H1 (cell line): ENCODE measurements at regions not wholly inside any gene's neighbourhood (a gene's known extent, or its start where the extent isn't known, plus 50 kb on each side); places are given as distances from the start of the nearest gene placed in this dataset.

Experiments used
- CTCF ChIA-PET: fragments of 300-600 bp; sonication (Branson Sonifier 250); formaldehyde crosslinking; loops from one replicate; lab custom pipeline; 2021; ENCODE audit not compliant: partially characterized antibody; lab: Charles Lee
- POLR2A ChIA-PET: fragments of 300-600 bp; sonication (Branson Sonifier 250); formaldehyde crosslinking; loops from one replicate; lab custom pipeline; 2021; ENCODE audit warnings: inconsistent platforms; ENCODE audit not compliant: partially characterized antibody; lab: Charles Lee
- DNase-seq, 2 experiments: peaks; one replicate each; pipeline versions ENCODE4 v3.0.0 to v3.0.0-alpha.2; 2010 to 2022; ENCODE audit warnings: low spot score in 2 of 2, low read depth in 1 of 2, mixed read lengths in 1 of 2
- FAIRE-seq: peaks from 2 replicates; lab custom pipeline; 2011; peaks lifted over from hg19 to GRCh38; lab: Jason Lieb, UNC
- H2AFZ ChIP-seq: 2 replicates; pipeline ENCODE4 v1.8.1; 2012; ENCODE audit warnings: low read length, inconsistent platforms
- H2AK5ac ChIP-seq: 2 replicates; pipeline ENCODE4 v1.6.1; 2013; ENCODE audit warnings: low read depth, low read length
- H2BK120ac ChIP-seq: replicated peaks from 2 replicates; pipeline ENCODE3; 2013; ENCODE audit warnings: low read depth, low read length, inconsistent platforms
- H2BK12ac ChIP-seq: 2 replicates; pipeline ENCODE4 v1.6.1; 2013; ENCODE audit warnings: low read depth, low read length
- H2BK15ac ChIP-seq: 2 replicates; pipeline ENCODE4 v1.6.1; 2013; ENCODE audit warnings: low read length
- H2BK20ac ChIP-seq: 2 replicates; pipeline ENCODE4 v1.6.1; 2013; ENCODE audit warnings: low read length
- H2BK5ac ChIP-seq: 2 replicates; pipeline ENCODE4 v1.6.1; 2013; ENCODE audit warnings: low read depth, low read length
- H3K14ac ChIP-seq: 2 replicates; pipeline ENCODE4 v1.6.1; 2013; ENCODE audit warnings: inconsistent platforms; ENCODE audit not compliant: insufficient read length
- H3K18ac ChIP-seq: 2 replicates; pipeline ENCODE4 v1.6.1; 2013; ENCODE audit warnings: low read length; ENCODE audit errors: extremely low read depth
- H3K23ac ChIP-seq: 2 replicates; pipeline ENCODE4 v1.6.1; 2013; ENCODE audit warnings: inconsistent platforms; ENCODE audit not compliant: insufficient read length
- H3K23me2 ChIP-seq: 2 replicates; pipeline ENCODE4 v1.6.1; 2013; ENCODE audit warnings: low read depth, low read length
- H3K27ac ChIP-seq: 2 replicates; pipeline ENCODE4 v1.6.1; 2011; ENCODE audit warnings: low read depth, low read length, inconsistent platforms
- H3K27me3 ChIP-seq, 4 experiments: replicated peaks in 1 of 4; 1 replicate in 1 of 4; 2 replicates in 3 of 4; pipeline versions ENCODE4 v1.6.1 to v1.8.1; 2011 to 2013; ENCODE audit warnings: low read length in 3 of 4, mild to moderate bottlenecking in 3 of 4, inconsistent platforms in 2 of 4, mixed read lengths in 2 of 4, moderate library complexity in 1 of 4; ENCODE audit not compliant: control insufficient read depth in 3 of 4, insufficient read depth in 3 of 4; ENCODE audit errors: extremely low read depth in 1 of 4
- H3K36me3 ChIP-seq, 4 experiments: 2 replicates each; pipeline versions ENCODE4 v1.6.1 to v1.8.1; 2011 to 2013; ENCODE audit warnings: mild to moderate bottlenecking in 4 of 4, low read length in 3 of 4, moderate library complexity in 2 of 4, control low read depth in 1 of 4, inconsistent platforms in 1 of 4; ENCODE audit not compliant: insufficient read depth in 4 of 4, control insufficient read depth in 2 of 4
- H3K4ac ChIP-seq: replicated peaks from 2 replicates; pipeline ENCODE3; 2013; ENCODE audit warnings: low read length, low read depth, mixed read lengths, inconsistent platforms; ENCODE audit not compliant: insufficient read length
- H3K4me1 ChIP-seq, 4 experiments: replicated peaks in 1 of 4; 1 replicate in 1 of 4; 2 replicates in 3 of 4; pipeline versions ENCODE4 v1.6.1 to v1.8.1; 2011 to 2013; ENCODE audit warnings: low read length in 3 of 4, inconsistent platforms in 2 of 4, mixed read lengths in 1 of 4; ENCODE audit not compliant: insufficient read depth in 4 of 4, control insufficient read depth in 3 of 4
- H3K4me2 ChIP-seq, 2 experiments: 2 replicates each; pipeline versions ENCODE4 v1.6.1 to v1.8.1; 2011 to 2013; ENCODE audit warnings: low read depth in 2 of 2, low read length in 2 of 2, control low read depth in 1 of 2, inconsistent platforms in 1 of 2, mild to moderate bottlenecking in 1 of 2; ENCODE audit not compliant: insufficient read depth in 1 of 2
- H3K4me3 ChIP-seq, 4 experiments: fragments of 200-600, 300-600 bp in 1 of 4; sonication (generic), shearing (Covaris generic), sonication (Bioruptor Twin) in 1 of 4; 2 replicates each; pipeline versions ENCODE4 v1.5.1 to v1.8.1; 2011 to 2016; ENCODE audit warnings: low read length in 4 of 4, low read depth in 3 of 4, control low read depth in 2 of 4, inconsistent platforms in 2 of 4, mild to moderate bottlenecking in 2 of 4, mixed read lengths in 1 of 4, moderate library complexity in 1 of 4; ENCODE audit not compliant: insufficient read depth in 2 of 4; ENCODE audit errors: extremely low read depth in 1 of 4
- H3K56ac ChIP-seq: replicated peaks from 2 replicates; pipeline ENCODE3; 2013; ENCODE audit warnings: low read depth, mild to moderate bottlenecking, mixed read lengths, low read length, inconsistent platforms; ENCODE audit not compliant: insufficient read length
- H3K79me1 ChIP-seq: 2 replicates; pipeline ENCODE4 v1.6.1; 2013; ENCODE audit warnings: low read depth, low read length, control low read depth
- H3K79me2 ChIP-seq, 2 experiments: 2 replicates each; pipeline versions ENCODE4 v1.6.1 to v1.8.1; 2012 to 2013; ENCODE audit warnings: low read length in 2 of 2, mild to moderate bottlenecking in 2 of 2, inconsistent platforms in 1 of 2; ENCODE audit not compliant: insufficient read depth in 2 of 2, control insufficient read depth in 1 of 2
- H3K9ac ChIP-seq, 4 experiments: replicated peaks in 1 of 4; 1 replicate in 1 of 4; 2 replicates in 3 of 4; pipeline versions ENCODE4 v1.6.1 to v1.8.1; 2011 to 2013; ENCODE audit warnings: low read depth in 3 of 4, low read length in 3 of 4, control low read depth in 2 of 4, mild to moderate bottlenecking in 2 of 4, moderate library complexity in 2 of 4, inconsistent platforms in 1 of 4; ENCODE audit errors: extremely low read depth in 1 of 4
- H3K9me3 ChIP-seq, 2 experiments: 2 replicates each; pipeline versions ENCODE4 v1.6.1 to v1.8.1; 2012 to 2013; ENCODE audit warnings: mild to moderate bottlenecking in 2 of 2, moderate library complexity in 2 of 2, control low read depth in 1 of 2, inconsistent platforms in 1 of 2, low read depth in 1 of 2, low read length in 1 of 2, mixed read lengths in 1 of 2; ENCODE audit not compliant: insufficient read depth in 2 of 2
- H4K20me1 ChIP-seq, 2 experiments: replicated peaks in 1 of 2; 2 replicates each; pipeline versions ENCODE3 to v1.8.1; 2011 to 2013; ENCODE audit warnings: inconsistent platforms in 2 of 2, low read length in 2 of 2, mild to moderate bottlenecking in 1 of 2; ENCODE audit not compliant: insufficient read depth in 2 of 2, control insufficient read depth in 1 of 2
- H4K5ac ChIP-seq: 2 replicates; pipeline ENCODE4 v1.6.1; 2013; ENCODE audit warnings: low read length, low read depth, mixed read lengths, inconsistent platforms; ENCODE audit not compliant: insufficient read length
- H4K8ac ChIP-seq: 2 replicates; pipeline ENCODE4 v1.8.0; 2013; ENCODE audit warnings: mild to moderate bottlenecking, moderate library complexity, low read length, inconsistent platforms; ENCODE audit not compliant: insufficient read depth; ENCODE audit errors: extremely low read depth
- H4K91ac ChIP-seq: replicated peaks from 2 replicates; pipeline ENCODE3; 2013; ENCODE audit warnings: low read length, mixed read lengths, inconsistent platforms; ENCODE audit not compliant: insufficient read length
- CBX5 ChIP-seq: fragments of 300-800, 300-1000 bp; sonication (generic); IDR thresholded peaks from 2 replicates; pipeline ENCODE4 v1.7.1; 2016; ENCODE audit warnings: antibody characterized with exemption, low read length, low read depth
- EP300 ChIP-seq, 2 experiments: IDR thresholded peaks; 1 replicate in 1 of 2; 2 replicates in 1 of 2; pipeline ENCODE4 v1.6.1; 2011 to 2012; ENCODE audit warnings: low read depth in 2 of 2, low read length in 2 of 2, mild to moderate bottlenecking in 2 of 2, borderline replicate concordance in 1 of 2, inconsistent platforms in 1 of 2, moderate library complexity in 1 of 2
- KDM5A ChIP-seq: fragments of 200-600 bp; IDR thresholded peaks from 2 replicates; pipeline ENCODE4 v1.7.1; 2012; ENCODE audit warnings: mild to moderate bottlenecking, low read length, inconsistent platforms, mixed read lengths
- RXRA ChIP-seq: IDR thresholded peaks from 2 replicates; pipeline ENCODE4 v1.6.1; 2011; ENCODE audit warnings: low read depth, mild to moderate bottlenecking, low read length, moderate library complexity; ENCODE audit not compliant: insufficient read depth
- SAP30 ChIP-seq: fragments of 300-600 bp; sonication (generic); IDR thresholded peaks from 2 replicates; pipeline ENCODE4 v1.7.1; 2012; ENCODE audit warnings: low read length, moderate library complexity, mild to moderate bottlenecking, inconsistent platforms; ENCODE audit not compliant: insufficient read depth, insufficient replicate concordance
- SP1 ChIP-seq: IDR thresholded peaks from 2 replicates; pipeline ENCODE4 v1.6.1; 2011; ENCODE audit warnings: low read depth, low read length
- WGBS, 2 experiments: shearing (Covaris generic) in 1 of 2; methylation state at CpG; one replicate each; pipeline versions ENCODE4 v1.1.6 to v1.1.7; 2013 to 2015; ENCODE audit warnings: low lambda C conversion rate in 2 of 2, mixed read lengths in 2 of 2, inconsistent platforms in 1 of 2, low coverage in 1 of 2, missing lambda C conversion rate in 1 of 2; ENCODE audit not compliant: insufficient replicate concordance in 2 of 2, insufficient coverage in 1 of 2, insufficient read length in 1 of 2; ENCODE audit errors: extremely low coverage in 1 of 2, missing lambda C conversion rate in 1 of 2; 5-methylcytosine and 5-hydroxymethylcytosine counted together

DNA sequence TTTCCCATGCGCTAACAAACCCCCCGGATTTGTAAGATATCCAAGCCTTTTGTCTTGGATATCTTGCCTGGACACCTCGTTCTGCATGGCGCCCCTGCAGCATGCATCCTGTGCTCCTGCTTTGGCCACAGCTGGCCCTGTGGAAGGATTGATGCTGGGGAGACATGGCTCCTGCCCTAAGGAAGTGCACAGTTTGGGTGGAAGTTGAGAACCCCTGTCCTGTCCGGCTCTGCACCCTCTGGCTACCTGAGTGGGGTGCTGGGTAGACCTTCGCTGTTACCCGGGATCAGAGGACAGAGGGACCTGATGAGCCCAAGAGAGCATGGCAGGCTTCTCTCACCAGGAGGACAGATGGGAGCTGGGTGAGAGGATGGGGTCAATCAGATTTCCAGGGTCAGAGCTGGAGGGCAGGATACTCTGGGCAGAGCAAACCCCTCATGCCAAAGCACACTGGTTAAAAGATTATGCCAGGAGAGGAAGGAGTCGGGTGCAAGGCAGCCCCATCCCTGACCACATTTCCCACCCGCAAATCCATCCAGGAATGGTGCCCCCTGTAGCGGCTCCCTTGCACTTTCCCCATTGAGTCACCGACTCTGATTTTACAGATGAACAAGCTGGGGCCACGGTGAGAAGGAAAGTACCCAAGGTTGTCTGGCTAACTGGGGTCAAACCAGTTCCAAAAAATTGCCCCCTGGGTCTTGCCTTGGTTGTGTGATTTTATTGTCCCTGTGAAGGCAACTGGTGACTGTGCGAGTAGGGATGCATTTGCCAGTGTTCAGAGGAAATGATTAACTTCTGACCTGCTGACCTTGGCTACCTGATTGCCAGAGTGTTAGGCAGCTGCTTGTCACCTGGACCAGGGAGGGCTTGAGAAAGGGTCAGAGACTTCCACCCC, 290.1 kb upstream of the ZMIZ1 start:
- FAIRE-seq, result no peak

More for the DNA sequence above, 290.1 kb upstream of the ZMIZ1 start:
- H2BK15ac ChIP-seq, result no peak overlapping the region
- H3K4me3 ChIP-seq, result no peak overlapping the region
- H3K18ac ChIP-seq, result no peak overlapping the region
- H3K9ac ChIP-seq, result no peak overlapping the region
- H2BK12ac ChIP-seq, result no peak overlapping the region
- H3K4ac ChIP-seq, result no peak overlapping the region
- no peaks in the 10 kb centered on the region for H3K79me1 ChIP-seq
- no peak overlapping the region for H4K5ac ChIP-seq
- no peak overlapping the region for H3K56ac ChIP-seq
- H4K20me1 ChIP-seq, result no peaks in the 10 kb centered on the region
- no peak overlapping the region for H3K27ac ChIP-seq
- ChIA-PET CTCF (no interaction called here), POLR2A (no interaction called here)
- H2AFZ ChIP-seq, result no peak overlapping the region
- H3K4me1 ChIP-seq, result peaks cover 0 to 10% (median 2%) of the 10 kb centered on the region in 4 experiments; a peak in 3 of 7 replicates
- no peak overlapping the region for H2AK5ac ChIP-seq
- H3K23ac ChIP-seq, result no peak overlapping the region
- H3K27me3 ChIP-seq, result no peaks in the 10 kb centered on the region; a peak in 2 of 7 replicates
- no peak overlapping the region for H3K4me2 ChIP-seq
- H4K91ac ChIP-seq, result no peak overlapping the region
- H2BK120ac ChIP-seq, result no peak overlapping the region
- H2BK20ac ChIP-seq, result no peak overlapping the region
- no peaks in the 10 kb centered on the region; a peak in 1 of 4 replicates for H3K9me3 ChIP-seq
- H3K14ac ChIP-seq, result no peak overlapping the region
- H3K36me3 ChIP-seq, result no peaks in the 10 kb centered on the region
- DNase-seq, result no peak
- TF ChIP-seq SAP30 (no peak), CBX5 (no peak), RXRA (no peak), EP300 (IDR thresholded peaks at IDR 0.05; ENCODE audit: borderline replicate concordance in 1 of 2, low read depth in 2 of 2, low read length in 2 of 2) (no peak), KDM5A (no peak), SP1 (no peak)
- no peak overlapping the region for H2BK5ac ChIP-seq
- peak overlapping the region; percentile 35; the same call in 1 of the 2 replicates for H4K8ac ChIP-seq
- no peaks in the 10 kb centered on the region for H3K23me2 ChIP-seq
- 84% methylated on average over 13 of the region's 13 CpGs; no CpG with 5 or more reads in 1 of the 2 experiments for WGBS, 2 experiments
- no peaks in the 10 kb centered on the region for H3K79me2 ChIP-seq
